ENCODE measurements at regions not wholly inside any gene's neighbourhood (a gene's known extent, or its start where the extent isn't known, plus 50 kb on each side); places are given as distances from the start of the nearest gene placed in this dataset.
A peak's percentile ranks its signal among the peaks of the same experiment; 100 is the strongest.

DNA sequence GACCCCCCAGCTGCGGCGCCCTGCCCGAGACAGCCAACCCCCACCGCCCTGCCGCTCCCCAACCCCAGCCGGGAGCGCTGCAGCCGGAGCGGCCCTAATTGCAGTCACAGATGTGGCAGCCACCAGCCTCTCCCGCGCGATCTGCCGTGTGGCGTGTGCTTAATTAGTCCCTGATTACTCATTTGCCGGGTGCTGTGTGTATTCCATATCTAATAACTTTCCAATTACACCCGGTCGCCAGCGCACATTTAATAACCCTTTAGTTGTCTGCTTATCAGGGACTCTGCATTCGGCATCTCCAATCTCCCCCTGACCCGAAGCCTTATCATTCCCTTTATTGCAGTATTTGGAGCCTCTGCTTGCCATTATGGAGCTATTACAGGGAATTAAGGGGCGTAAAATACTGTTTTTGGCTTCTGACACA, 236.7 kb upstream of the CIBAR2 start:
- peak overlapping the region; percentile 88 for H3K27ac ChIP-seq

DNA sequence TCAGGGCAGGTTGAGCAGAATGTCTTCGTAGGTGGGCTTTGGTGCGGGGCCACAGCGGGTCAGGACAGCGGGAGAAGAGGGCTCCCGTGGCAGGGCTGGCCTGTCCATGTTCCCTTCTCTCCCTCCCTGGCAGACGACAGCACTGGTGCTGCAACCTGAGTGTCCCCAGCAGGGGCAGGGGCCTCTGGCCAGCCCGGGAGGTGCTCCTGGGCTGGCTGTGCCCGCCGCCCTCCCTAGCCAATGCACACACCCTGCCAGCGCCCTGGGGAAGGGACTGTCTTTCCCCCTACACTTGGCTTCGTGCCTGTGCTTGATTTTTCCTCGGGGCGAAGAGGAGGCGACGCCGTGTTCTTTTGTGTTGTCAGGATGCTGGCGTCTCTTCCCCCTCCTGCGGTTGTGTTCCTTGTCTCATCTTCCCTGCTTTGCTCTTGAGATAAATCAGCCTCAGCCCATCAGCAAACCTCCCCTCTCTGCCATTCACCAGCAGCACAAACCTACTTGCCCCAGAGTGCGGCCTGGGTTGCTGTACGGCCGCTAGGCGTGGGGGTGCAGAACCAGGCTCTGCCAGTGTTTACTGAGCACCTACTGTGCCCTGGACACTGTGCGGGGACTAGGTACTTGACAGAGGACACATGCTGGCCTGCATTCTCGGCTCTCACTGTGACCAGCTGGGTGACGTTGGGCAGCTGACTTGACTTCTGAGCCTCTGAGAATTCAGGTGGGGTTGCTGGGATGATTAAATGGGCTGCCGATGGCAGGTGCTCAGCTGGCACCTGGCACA, 237.3 kb upstream of the CIBAR2 start:
- TF ChIP-seq ZFX (IDR thresholded peaks at IDR 0.05), result no peak
- TF ChIP-seq, protein P1, sequence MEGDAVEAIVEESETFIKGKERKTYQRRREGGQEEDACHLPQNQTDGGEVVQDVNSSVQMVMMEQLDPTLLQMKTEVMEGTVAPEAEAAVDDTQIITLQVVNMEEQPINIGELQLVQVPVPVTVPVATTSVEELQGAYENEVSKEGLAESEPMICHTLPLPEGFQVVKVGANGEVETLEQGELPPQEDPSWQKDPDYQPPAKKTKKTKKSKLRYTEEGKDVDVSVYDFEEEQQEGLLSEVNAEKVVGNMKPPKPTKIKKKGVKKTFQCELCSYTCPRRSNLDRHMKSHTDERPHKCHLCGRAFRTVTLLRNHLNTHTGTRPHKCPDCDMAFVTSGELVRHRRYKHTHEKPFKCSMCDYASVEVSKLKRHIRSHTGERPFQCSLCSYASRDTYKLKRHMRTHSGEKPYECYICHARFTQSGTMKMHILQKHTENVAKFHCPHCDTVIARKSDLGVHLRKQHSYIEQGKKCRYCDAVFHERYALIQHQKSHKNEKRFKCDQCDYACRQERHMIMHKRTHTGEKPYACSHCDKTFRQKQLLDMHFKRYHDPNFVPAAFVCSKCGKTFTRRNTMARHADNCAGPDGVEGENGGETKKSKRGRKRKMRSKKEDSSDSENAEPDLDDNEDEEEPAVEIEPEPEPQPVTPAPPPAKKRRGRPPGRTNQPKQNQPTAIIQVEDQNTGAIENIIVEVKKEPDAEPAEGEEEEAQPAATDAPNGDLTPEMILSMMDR (conservative IDR thresholded peaks at IDR 0.05), result no peak; the same call in 1 of the 2 replicates
- H3K27ac ChIP-seq, result peak overlapping the region; percentile 88

More for the DNA sequence above, 236.7 kb upstream of the CIBAR2 start:
- TF ChIP-seq, protein P1 (conservative IDR thresholded peaks at IDR 0.05), result no peak
- no peak for TF ChIP-seq ZFX (IDR thresholded peaks at IDR 0.05)

DNA sequence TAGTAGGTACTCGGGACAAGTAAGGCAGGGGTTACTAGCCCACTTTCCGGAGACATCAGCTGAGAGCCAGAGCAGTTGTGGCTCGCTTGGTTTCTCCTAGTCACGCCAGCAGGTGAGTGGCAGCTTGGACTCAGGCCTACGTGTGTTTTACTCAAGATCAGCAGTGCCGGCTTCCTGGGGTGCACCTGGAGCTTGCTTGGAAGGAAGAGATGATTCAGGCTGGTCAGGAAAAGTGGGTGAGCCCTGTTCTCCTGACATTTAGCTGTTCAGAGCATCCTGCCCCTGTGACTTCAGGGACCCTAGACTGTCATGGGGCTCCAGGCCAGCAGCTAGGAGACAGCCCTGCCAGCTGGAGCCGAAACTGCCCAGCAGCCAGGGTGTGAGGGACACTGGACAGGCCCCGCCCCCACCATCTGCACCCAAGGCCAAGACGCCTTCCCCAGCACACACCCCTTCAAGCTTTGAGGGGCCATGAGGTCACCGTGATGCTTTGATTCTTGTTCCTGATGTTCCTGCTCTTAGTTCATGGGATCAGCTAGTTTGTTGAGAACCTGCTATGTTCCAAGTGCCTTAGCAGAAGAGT, 238.0 kb upstream of the CIBAR2 start:
- TF ChIP-seq, protein P1 (conservative IDR thresholded peaks at IDR 0.05), result no peak
- TF ChIP-seq ZFX (IDR thresholded peaks at IDR 0.05), result no peak
- peak overlapping the region; percentile 88 for H3K27ac ChIP-seq

DNA sequence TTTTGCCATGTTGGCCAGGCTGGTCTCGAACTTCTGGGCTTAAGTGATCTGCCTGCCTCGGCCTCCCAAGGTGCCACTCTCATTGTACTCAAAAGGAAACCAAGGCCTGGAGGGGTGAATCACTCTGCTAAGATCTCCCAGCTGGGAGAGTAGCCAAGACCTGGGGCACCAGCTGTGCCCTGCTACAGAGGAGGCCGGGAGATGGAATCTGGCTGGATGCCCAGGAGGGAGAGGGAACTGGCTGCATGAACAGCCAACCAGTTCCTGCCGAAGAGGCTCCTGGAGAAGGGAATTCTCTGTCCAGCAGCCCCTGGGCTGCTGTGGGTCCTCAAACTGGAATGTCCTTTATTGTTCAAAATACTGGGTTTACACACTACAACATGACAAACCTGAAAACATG, 238.7 kb upstream of the CIBAR2 start:
- H3K27ac ChIP-seq, result peak overlapping the region; percentile 88
- TF ChIP-seq ZFX (IDR thresholded peaks at IDR 0.05), result no peak
- TF ChIP-seq, protein P1 (conservative IDR thresholded peaks at IDR 0.05), result no peak

DNA sequence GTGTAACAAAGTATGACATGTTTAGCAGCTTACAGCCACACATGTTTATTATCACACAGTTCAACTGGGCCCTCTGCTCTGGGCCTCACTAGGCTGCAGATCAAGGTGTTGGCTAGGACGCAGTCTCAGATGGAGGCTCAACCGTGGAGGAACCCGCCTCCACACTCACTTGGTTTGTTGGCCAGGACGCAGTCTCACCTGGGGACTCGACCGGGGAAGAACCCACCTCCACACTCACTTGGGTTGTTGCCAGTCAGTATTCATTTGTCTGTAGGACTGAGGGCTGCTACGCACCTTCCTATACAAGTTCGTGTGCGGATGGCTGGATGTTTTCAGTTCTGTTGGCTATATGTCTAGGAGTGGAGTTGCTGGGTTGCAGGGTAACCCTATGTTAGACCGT, 240.7 kb upstream of the CIBAR2 start:
- H3K27ac ChIP-seq, result no peak overlapping the region
- no peak for TF ChIP-seq ZFX (IDR thresholded peaks at IDR 0.05)
- TF ChIP-seq, protein P1 (conservative IDR thresholded peaks at IDR 0.05), result no peak

DNA sequence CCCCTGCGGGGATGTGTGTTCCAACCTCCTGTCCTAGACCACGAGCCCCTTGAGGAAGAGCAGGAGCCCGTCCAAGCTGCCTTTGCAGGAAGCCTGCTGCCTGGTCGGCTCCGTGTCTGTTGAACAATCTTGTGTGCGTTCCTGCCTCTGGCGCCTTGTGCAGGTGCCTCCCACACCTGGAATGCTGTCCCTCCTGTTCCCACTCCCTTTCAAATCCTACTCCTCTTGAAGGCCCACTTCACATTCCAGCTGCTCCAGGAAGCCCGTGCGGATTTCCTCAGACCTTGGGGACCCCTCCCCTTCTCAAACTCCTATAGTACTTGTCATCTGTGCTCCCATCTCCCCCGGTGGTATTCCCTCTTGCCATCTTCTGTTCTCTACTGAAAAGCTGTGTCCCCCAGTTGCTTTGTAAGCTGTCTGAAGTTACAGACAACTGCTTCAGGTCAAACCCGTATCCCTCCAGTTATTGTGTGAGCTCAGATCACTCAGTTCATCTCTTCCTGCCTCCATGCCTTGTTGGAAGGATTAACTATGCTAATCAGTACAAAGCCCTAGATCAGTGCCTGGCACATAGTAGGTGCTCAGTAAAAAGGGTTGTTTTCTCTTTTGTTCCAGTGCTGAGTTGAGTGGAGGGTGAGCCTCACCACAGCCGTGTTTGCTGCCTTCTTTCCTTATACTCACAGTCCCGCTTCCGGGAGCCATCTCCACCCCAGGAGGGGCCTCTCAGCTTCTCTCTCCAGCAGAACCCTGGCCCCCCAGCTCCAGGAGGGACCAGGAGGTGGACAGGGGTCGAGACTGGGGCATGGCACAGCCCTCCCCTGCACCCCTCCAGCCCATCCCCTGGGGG, 241.8 kb upstream of the CIBAR2 start:
- no peak for TF ChIP-seq ZFX (IDR thresholded peaks at IDR 0.05)
- TF ChIP-seq, protein P1 (conservative IDR thresholded peaks at IDR 0.05), result no peak
- H3K27ac ChIP-seq, result peak overlapping the region; percentile 1; the same call in 1 of the 2 replicates

Data from C4-2B (cell line).